A673 (cell line): ENCODE measurements at regions not wholly inside any gene's neighbourhood (a gene's known extent, or its start where the extent isn't known, plus 50 kb on each side); places are given as distances from the start of the nearest gene placed in this dataset.

ENCODE experiments used
- BruUV-seq: library from RNA; stranded (reverse); fragments of 400-500 nt; replicated peaks from 2 replicates; lab custom pipeline; 2021; lab: Mats Ljungman, UMichigan
- CTCF ChIA-PET: fragments of 300-600 bp; sonication (Branson Sonifier 250); formaldehyde crosslinking; loops from one replicate; lab custom pipeline; 2022; ENCODE audit warnings: antibody characterized with exemption; lab: Charles Lee
- POLR2A ChIA-PET: fragments of 300-600 bp; sonication (Branson Sonifier 250); formaldehyde crosslinking; loops from one replicate; lab custom pipeline; 2022; ENCODE audit warnings: antibody characterized with exemption; ENCODE audit not compliant: low non-redundant PET; lab: Charles Lee
- DNase-seq: peaks from one replicate; pipeline ENCODE4 v3.0.0-alpha.2; 2015; ENCODE audit warnings: low spot score
- H3K27ac ChIP-seq: fragments of 200-600 bp; sonication (generic); 2 replicates; pipeline ENCODE4 v1.5.1; 2016; ENCODE audit warnings: mixed run types, low read depth, mild to moderate bottlenecking, mixed read lengths, antibody characterized with exemption, low read length; ENCODE audit not compliant: poor library complexity, severe bottlenecking
- H3K27me3 ChIP-seq: fragments of 200-600 bp; sonication (generic); replicated peaks from 2 replicates; pipeline ENCODE4 v1.6.1; 2017; ENCODE audit warnings: mixed run types, low read depth, mild to moderate bottlenecking, mixed read lengths, antibody characterized with exemption, low read length; ENCODE audit not compliant: insufficient read depth, poor library complexity
- H3K36me3 ChIP-seq: fragments of 200-600 bp; sonication (generic); 2 replicates; pipeline ENCODE4 v1.6.1; 2016; ENCODE audit warnings: mixed run types, mild to moderate bottlenecking, mixed read lengths, antibody characterized with exemption, low read length; ENCODE audit not compliant: insufficient read depth, poor library complexity, severe bottlenecking
- H3K4me1 ChIP-seq: fragments of 200-600 bp; sonication (generic); 2 replicates; pipeline ENCODE4 v1.6.1; 2017; ENCODE audit warnings: mixed run types, mild to moderate bottlenecking, mixed read lengths, antibody characterized with exemption, low read length; ENCODE audit not compliant: insufficient read depth, poor library complexity, severe bottlenecking
- H3K4me3 ChIP-seq: fragments of 200-600 bp; sonication (generic); 2 replicates; pipeline ENCODE4 v1.5.1; 2016; ENCODE audit warnings: low read depth, mixed run types, mild to moderate bottlenecking, mixed read lengths, low read length; ENCODE audit not compliant: poor library complexity, severe bottlenecking
- H3K9me3 ChIP-seq: fragments of 200-600 bp; sonication (generic); 2 replicates; pipeline ENCODE4 v1.6.1; 2016; ENCODE audit warnings: mixed run types, low read depth, mild to moderate bottlenecking, mixed read lengths, antibody characterized with exemption, low read length; ENCODE audit not compliant: poor library complexity, severe bottlenecking
- CTCF ChIP-seq: fragments of 300-800, 200-600 bp; sonication (generic); conservative IDR thresholded peaks from 2 replicates; pipeline ENCODE4 v1.5.1; 2017; ENCODE audit warnings: low read depth, mild to moderate bottlenecking, antibody characterized with exemption, low read length, moderate library complexity, mixed read lengths
- EZH2 ChIP-seq: fragments of 200-600 bp; sonication (generic); IDR thresholded peaks from 2 replicates; pipeline ENCODE4 v1.6.1; 2017; ENCODE audit warnings: borderline replicate concordance, low read depth, mild to moderate bottlenecking, mixed read lengths, antibody characterized with exemption, low read length; ENCODE audit not compliant: poor library complexity, severe bottlenecking
- intact Hi-C: fragments of 100-400 bp; cut with micrococcal nuclease; formaldehyde crosslinking; loops from one replicate; pipeline ENCODE4 v1.10.0; 2022; ENCODE audit not compliant: unreplicated experiment

- Histone ChIP-seq H3K4me1 (no peaks in the 10 kb centered on the region), H3K27ac (no peak overlapping the region), H3K36me3 (no peaks in the 10 kb centered on the region), H3K9me3 (no peaks in the 10 kb centered on the region), H3K4me3 (no peak overlapping the region), H3K27me3 (no peaks in the 10 kb centered on the region)
- CTCF ChIA-PET = no interaction called here
- intact Hi-C loops = no loop called here
- no peak for DNase-seq
- no TSS peak for BruUV-seq
- no peak for TF ChIP-seq CTCF
- no peak for TF ChIP-seq EZH2
- POLR2A ChIA-PET = no interaction called here
Observed at GRCh38 chr10:52703451-52703850, 69.1 kb downstream of the MBL2 start.

GRCh38 chr10:52703898-52704297 is 68.7 kb downstream of the MBL2 start:
- no peak overlapping the region for H3K27ac ChIP-seq
- no peak overlapping the region for H3K4me3 ChIP-seq
- no TSS peak for BruUV-seq
- H3K27me3 ChIP-seq = no peaks in the 10 kb centered on the region
- no peaks in the 10 kb centered on the region for H3K36me3 ChIP-seq
- CTCF ChIA-PET = interaction anchor here (0.5 to 0.7 kb wide), 2 partner anchors 77 to 1910 kb away, joined by 3 to 4 read pairs; no protein-coding TSS in a partner anchor
- intact Hi-C loops = no loop called here
- no peaks in the 10 kb centered on the region for H3K4me1 ChIP-seq
- POLR2A ChIA-PET = no interaction called here
- TF ChIP-seq EZH2 (no peak), CTCF (no peak)
- peak; percentile 31 for DNase-seq
- no peaks in the 10 kb centered on the region for H3K9me3 ChIP-seq

GRCh38 chr10:52706332-52707070 is 66.1 kb downstream of the MBL2 start:
- intact Hi-C loops = no loop called here
- no TSS peak for BruUV-seq
- Histone ChIP-seq H3K27me3 (no peaks in the 10 kb centered on the region), H3K36me3 (no peaks in the 10 kb centered on the region), H3K4me1 (no peaks in the 10 kb centered on the region), H3K9me3 (no peaks in the 10 kb centered on the region), H3K27ac (no peak overlapping the region), H3K4me3 (no peak overlapping the region)
- ChIA-PET CTCF (no interaction called here), POLR2A (no interaction called here)
- TF ChIP-seq CTCF = no peak
- no peak for TF ChIP-seq EZH2
- no peak for DNase-seq
